ENCODE measurements at regions not wholly inside any gene's neighbourhood (a gene's known extent, or its start where the extent isn't known, plus 50 kb on each side); places are given as distances from the start of the nearest gene placed in this dataset.

DNA sequence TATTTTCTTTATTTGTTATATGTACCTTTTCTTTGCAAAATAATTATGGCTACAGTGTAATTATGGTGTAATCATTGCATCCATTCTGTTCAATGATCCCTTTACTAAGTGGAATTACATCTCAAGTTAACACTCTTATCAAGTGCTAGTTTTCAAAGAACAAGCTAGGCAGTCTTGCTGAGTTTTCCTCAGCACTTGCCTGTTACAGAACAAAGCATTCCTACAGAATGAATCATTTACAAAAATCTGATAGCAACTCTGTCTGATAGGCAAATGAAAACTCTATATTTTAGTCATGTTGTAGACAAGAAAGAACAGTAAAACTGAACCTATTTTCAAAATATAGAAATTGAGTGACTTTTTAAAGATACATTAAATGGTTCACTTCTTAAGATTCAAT is 109.8 kb upstream of the POU3F2 start:
- Histone ChIP-seq H3K4me2 (no peak overlapping the region), H4K20me1 (ENCODE audit: low read depth) (no peaks in the 10 kb centered on the region), H3K27me3 (no peaks in the 10 kb centered on the region), H3K9me3 (ENCODE audit: low read depth) (no peaks in the 10 kb centered on the region), H2AFZ (replicated peaks) (no peak overlapping the region), H3K36me3 (no peaks in the 10 kb centered on the region), H3K9ac (no peak overlapping the region), H3K4me3 (no peak overlapping the region), H3K27ac (no peak overlapping the region), H3F3A (ENCODE audit: low read depth) (no peaks in the 10 kb centered on the region), H3K4me1 (peaks cover 12% of the 10 kb centered on the region), H3K79me2 (ENCODE audit: low read depth) (no peaks in the 10 kb centered on the region)
- H3K36me3 Mint-ChIP-seq: peaks cover 2% of the 10 kb centered on the region
- no peak for DNase-seq (ENCODE audit: low spot score)
- H3K4me3 Mint-ChIP-seq: no peak overlapping the region
- no peak for TF ChIP-seq EZH2 (IDR thresholded peaks at IDR 0.05)
- TF ChIP-seq CTCF (IDR thresholded peaks at IDR 0.05): no peak
- no peak for TF ChIP-seq EZH2phosphoT487 (IDR thresholded peaks at IDR 0.05)
- H3K4me1 Mint-ChIP-seq: peaks cover 31% of the 10 kb centered on the region
- no peaks in the 10 kb centered on the region for H3K27me3 Mint-ChIP-seq (ENCODE audit: insufficient read depth, low read depth)
- H3K27ac Mint-ChIP-seq: no peak overlapping the region
- peaks cover 4% of the 10 kb centered on the region for H3K9me3 Mint-ChIP-seq

GRCh38 chr6:98747273-98747672 is 87.1 kb upstream of the POU3F2 start:
- H2AFZ ChIP-seq (replicated peaks): peak overlapping the region; percentile 18
- Mint-ChIP-seq H3K9me3 (peaks cover 15% of the 10 kb centered on the region), H3K27ac (no peak overlapping the region), H3K4me3 (no peak overlapping the region), H3K36me3 (no peaks in the 10 kb centered on the region), H3K27me3 (ENCODE audit: insufficient read depth, low read depth) (peaks cover 3% of the 10 kb centered on the region), H3K4me1 (peaks cover 5% of the 10 kb centered on the region)
- no peak overlapping the region for H3K9ac ChIP-seq
- H3K27me3 ChIP-seq: no peaks in the 10 kb centered on the region
- no peak for TF ChIP-seq EZH2 (IDR thresholded peaks at IDR 0.05)
- no peak for TF ChIP-seq CTCF (IDR thresholded peaks at IDR 0.05)
- no peak for TF ChIP-seq EZH2phosphoT487 (IDR thresholded peaks at IDR 0.05)
- no peaks in the 10 kb centered on the region for H3K79me2 ChIP-seq (ENCODE audit: low read depth)
- H4K20me1 ChIP-seq (ENCODE audit: low read depth): no peaks in the 10 kb centered on the region
- H3K4me2 ChIP-seq: no peak overlapping the region
- no peaks in the 10 kb centered on the region for H3F3A ChIP-seq (ENCODE audit: low read depth)
- peaks cover 3% of the 10 kb centered on the region for H3K36me3 ChIP-seq
- H3K4me3 ChIP-seq: no peak overlapping the region
- no peaks in the 10 kb centered on the region for H3K4me1 ChIP-seq
- H3K27ac ChIP-seq: no peak overlapping the region
- DNase-seq (ENCODE audit: low spot score): no peak
- H3K9me3 ChIP-seq (ENCODE audit: low read depth): no peaks in the 10 kb centered on the region

GRCh38 chr6:98747960-98748359 is 86.4 kb upstream of the POU3F2 start:
- H4K20me1 ChIP-seq (ENCODE audit: low read depth): no peaks in the 10 kb centered on the region
- Mint-ChIP-seq H3K4me3 (no peak overlapping the region), H3K36me3 (no peaks in the 10 kb centered on the region), H3K9me3 (peaks cover 17% of the 10 kb centered on the region), H3K4me1 (peaks cover 5% of the 10 kb centered on the region), H3K27me3 (ENCODE audit: insufficient read depth, low read depth) (peaks cover 3% of the 10 kb centered on the region), H3K27ac (no peak overlapping the region)
- H3K4me1 ChIP-seq: no peaks in the 10 kb centered on the region
- no peak overlapping the region for H3K4me3 ChIP-seq
- no peak for DNase-seq (ENCODE audit: low spot score)
- H3K79me2 ChIP-seq (ENCODE audit: low read depth): no peaks in the 10 kb centered on the region
- no peaks in the 10 kb centered on the region for H3K9me3 ChIP-seq (ENCODE audit: low read depth)
- peak overlapping the region; percentile 17 for H2AFZ ChIP-seq (replicated peaks)
- TF ChIP-seq CTCF (IDR thresholded peaks at IDR 0.05): no peak
- no peak for TF ChIP-seq EZH2phosphoT487 (IDR thresholded peaks at IDR 0.05)
- TF ChIP-seq EZH2 (IDR thresholded peaks at IDR 0.05): no peak
- H3K27me3 ChIP-seq: no peaks in the 10 kb centered on the region
- no peak overlapping the region for H3K9ac ChIP-seq
- no peaks in the 10 kb centered on the region for H3F3A ChIP-seq (ENCODE audit: low read depth)
- peaks cover 3% of the 10 kb centered on the region for H3K36me3 ChIP-seq
- H3K27ac ChIP-seq: no peak overlapping the region
- H3K4me2 ChIP-seq: no peak overlapping the region

Data from neural progenitor cell (in vitro differentiated cells).